ENCODE measurements at regions not wholly inside any gene's neighbourhood (a gene's known extent, or its start where the extent isn't known, plus 50 kb on each side); places are given as distances from the start of the nearest gene placed in this dataset.

DNA sequence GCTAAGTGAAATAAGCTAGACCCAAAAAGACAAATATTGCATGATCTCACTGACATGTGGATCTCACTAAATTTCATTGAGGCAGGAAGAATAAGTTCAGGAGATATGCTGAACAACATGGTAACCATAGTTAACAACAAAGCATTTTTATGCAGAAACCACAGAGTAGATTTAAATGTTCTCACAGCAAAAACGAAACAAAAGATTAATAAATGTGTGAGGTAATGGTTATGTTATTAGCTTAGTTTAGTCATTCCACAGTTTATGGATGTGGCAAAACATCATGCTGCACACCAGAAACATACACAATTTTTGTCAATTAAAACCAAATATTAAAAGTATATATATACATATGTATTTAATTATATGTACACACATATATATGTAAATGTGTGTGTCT lies 765.8 kb downstream of the SLITRK5 start:
- H3K9ac ChIP-seq: no peak overlapping the region
- no peaks in the 10 kb centered on the region for H3K79me2 ChIP-seq
- no peak overlapping the region for H3K4me3 ChIP-seq (ENCODE audit: low read depth, low read length)
- TF ChIP-seq, protein P1, sequence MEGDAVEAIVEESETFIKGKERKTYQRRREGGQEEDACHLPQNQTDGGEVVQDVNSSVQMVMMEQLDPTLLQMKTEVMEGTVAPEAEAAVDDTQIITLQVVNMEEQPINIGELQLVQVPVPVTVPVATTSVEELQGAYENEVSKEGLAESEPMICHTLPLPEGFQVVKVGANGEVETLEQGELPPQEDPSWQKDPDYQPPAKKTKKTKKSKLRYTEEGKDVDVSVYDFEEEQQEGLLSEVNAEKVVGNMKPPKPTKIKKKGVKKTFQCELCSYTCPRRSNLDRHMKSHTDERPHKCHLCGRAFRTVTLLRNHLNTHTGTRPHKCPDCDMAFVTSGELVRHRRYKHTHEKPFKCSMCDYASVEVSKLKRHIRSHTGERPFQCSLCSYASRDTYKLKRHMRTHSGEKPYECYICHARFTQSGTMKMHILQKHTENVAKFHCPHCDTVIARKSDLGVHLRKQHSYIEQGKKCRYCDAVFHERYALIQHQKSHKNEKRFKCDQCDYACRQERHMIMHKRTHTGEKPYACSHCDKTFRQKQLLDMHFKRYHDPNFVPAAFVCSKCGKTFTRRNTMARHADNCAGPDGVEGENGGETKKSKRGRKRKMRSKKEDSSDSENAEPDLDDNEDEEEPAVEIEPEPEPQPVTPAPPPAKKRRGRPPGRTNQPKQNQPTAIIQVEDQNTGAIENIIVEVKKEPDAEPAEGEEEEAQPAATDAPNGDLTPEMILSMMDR (IDR thresholded peaks at IDR 0.05): no peak
- H3K27ac ChIP-seq: no peak overlapping the region
- no peaks in the 10 kb centered on the region for H3K4me1 ChIP-seq
- no peak overlapping the region for H2AFZ ChIP-seq
- no peaks in the 10 kb centered on the region for H3K36me3 ChIP-seq (ENCODE audit: control insufficient read depth, insufficient read depth, low read length)
- H3K9me3 ChIP-seq (ENCODE audit: control insufficient read depth, low read length): no peaks in the 10 kb centered on the region
- H3K4me2 ChIP-seq (ENCODE audit: low read length): no peak overlapping the region
- H3K27me3 ChIP-seq (ENCODE audit: control insufficient read depth, insufficient read depth, low read length): no peaks in the 10 kb centered on the region

DNA sequence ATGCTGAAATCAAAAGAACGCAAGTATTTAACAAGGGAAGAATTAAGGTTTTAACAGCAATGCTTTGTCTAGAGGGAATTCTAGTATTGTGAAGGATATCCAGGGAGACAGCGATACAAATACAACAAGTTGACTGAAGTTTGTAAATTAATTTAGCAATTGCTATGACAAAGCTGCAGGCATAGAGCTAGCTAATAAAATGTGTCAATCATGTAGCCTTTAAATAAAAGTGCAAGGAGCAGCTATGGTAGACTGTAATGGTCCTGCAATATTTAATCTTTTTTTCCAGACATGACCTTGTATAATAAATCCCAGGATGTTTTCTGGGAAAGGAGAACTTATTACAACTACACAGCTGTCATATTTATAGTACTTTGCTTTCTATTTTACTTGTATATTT lies 779.3 kb downstream of the SLITRK5 start:
- H3K27ac ChIP-seq: no peak overlapping the region
- no peaks in the 10 kb centered on the region for H3K27me3 ChIP-seq (ENCODE audit: control insufficient read depth, insufficient read depth, low read length)
- H3K4me1 ChIP-seq: no peaks in the 10 kb centered on the region
- no peaks in the 10 kb centered on the region for H3K36me3 ChIP-seq (ENCODE audit: control insufficient read depth, insufficient read depth, low read length)
- no peaks in the 10 kb centered on the region for H3K79me2 ChIP-seq
- no peak overlapping the region for H3K4me3 ChIP-seq (ENCODE audit: low read depth, low read length)
- TF ChIP-seq, protein P1 (IDR thresholded peaks at IDR 0.05): no peak
- H3K9ac ChIP-seq: no peak overlapping the region
- H2AFZ ChIP-seq: no peak overlapping the region
- no peaks in the 10 kb centered on the region for H3K9me3 ChIP-seq (ENCODE audit: control insufficient read depth, low read length)
- H3K4me2 ChIP-seq (ENCODE audit: low read length): no peak overlapping the region

DNA sequence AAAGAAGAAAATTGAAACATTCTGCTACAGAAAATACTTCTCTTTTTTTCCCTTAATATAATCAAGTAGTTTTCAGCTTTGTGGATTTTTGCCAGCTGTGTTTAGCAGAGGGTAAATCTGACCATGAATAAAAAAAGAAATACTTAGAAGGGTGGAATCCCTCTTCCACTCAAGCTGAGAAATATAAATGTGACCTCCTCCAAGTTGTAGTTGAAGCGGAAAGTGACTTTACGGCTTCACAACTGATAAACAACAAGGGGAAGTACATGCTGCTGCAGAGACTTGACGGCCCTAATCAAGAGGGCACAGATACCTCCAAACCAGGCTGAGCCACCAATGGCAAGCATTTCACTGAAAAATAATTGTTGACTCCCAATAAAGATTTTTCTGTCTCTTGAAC lies 785.0 kb downstream of the SLITRK5 start:
- no peaks in the 10 kb centered on the region for H3K36me3 ChIP-seq (ENCODE audit: control insufficient read depth, insufficient read depth, low read length)
- no peaks in the 10 kb centered on the region for H3K9me3 ChIP-seq (ENCODE audit: control insufficient read depth, low read length)
- no peak overlapping the region for H3K4me2 ChIP-seq (ENCODE audit: low read length)
- no peak overlapping the region for H3K4me3 ChIP-seq (ENCODE audit: low read depth, low read length)
- H3K4me1 ChIP-seq: no peaks in the 10 kb centered on the region
- no peak overlapping the region for H2AFZ ChIP-seq
- no peaks in the 10 kb centered on the region for H3K27me3 ChIP-seq (ENCODE audit: control insufficient read depth, insufficient read depth, low read length)
- no peaks in the 10 kb centered on the region for H3K79me2 ChIP-seq
- H3K27ac ChIP-seq: no peak overlapping the region
- TF ChIP-seq, protein P1 (IDR thresholded peaks at IDR 0.05): no peak
- H3K9ac ChIP-seq: no peak overlapping the region

DNA sequence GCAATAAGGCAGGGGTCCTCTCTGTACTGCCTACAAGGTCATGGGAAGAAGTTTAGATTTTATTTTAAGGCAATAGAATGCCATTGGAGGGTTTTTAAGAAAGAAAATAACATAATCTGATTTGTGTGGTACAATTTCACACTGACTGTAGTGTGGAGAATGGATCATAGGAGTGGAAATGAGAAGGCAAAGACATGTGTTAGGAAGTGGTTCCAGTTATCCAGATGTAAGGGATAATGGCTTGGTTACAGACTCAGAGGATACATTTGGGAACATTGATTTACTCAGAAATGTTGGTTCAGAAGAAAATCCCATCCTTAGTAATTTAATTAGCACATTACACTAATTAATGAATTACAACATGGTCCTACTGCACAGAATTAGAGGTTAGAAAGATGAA lies 788.2 kb downstream of the SLITRK5 start:
- Histone ChIP-seq H3K4me3 (ENCODE audit: low read depth, low read length) (no peak overlapping the region), H2AFZ (no peak overlapping the region), H3K79me2 (no peaks in the 10 kb centered on the region), H3K36me3 (ENCODE audit: control insufficient read depth, insufficient read depth, low read length) (no peaks in the 10 kb centered on the region), H3K27me3 (ENCODE audit: control insufficient read depth, insufficient read depth, low read length) (no peaks in the 10 kb centered on the region), H3K4me1 (no peaks in the 10 kb centered on the region), H3K9me3 (ENCODE audit: control insufficient read depth, low read length) (no peaks in the 10 kb centered on the region), H3K4me2 (ENCODE audit: low read length) (no peak overlapping the region), H3K27ac (no peak overlapping the region), H3K9ac (no peak overlapping the region)
- TF ChIP-seq, protein P1 (IDR thresholded peaks at IDR 0.05): no peak

DNA sequence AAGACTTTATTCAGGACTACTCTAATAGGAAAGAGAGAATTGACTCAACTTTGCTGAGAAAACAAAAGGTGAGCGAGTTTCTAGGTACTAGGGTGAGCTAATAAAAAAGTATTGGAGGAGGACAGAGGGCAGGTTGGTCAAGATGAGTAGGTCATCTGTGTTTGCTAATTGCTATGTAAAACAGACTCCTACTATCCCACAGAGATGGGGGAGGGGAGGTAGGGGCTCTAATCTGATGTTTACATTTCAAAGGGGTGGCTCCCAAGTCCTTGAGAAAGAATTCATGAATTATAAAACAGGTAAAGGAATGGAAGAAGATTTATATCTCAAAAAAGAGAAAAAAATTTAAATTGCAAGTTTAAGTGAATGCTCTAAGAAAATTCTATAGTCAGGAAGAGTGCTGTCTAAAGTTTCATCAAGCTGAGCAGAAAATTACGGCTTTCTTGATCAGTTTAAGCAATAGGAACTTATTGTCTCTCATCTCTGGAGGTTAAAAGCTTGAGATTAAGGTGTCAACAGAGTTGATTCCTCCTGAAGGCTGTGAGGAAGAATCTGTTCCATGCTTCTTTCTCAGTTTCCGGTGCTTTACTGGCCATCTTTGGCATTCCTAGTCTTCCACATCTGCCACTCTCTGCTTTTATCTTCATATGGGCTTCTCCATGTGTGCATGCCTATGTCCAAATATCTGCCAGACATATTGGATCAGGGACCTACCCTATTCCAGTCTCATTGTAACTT lies 790.3 kb downstream of the SLITRK5 start:
- TF ChIP-seq, protein P1 (IDR thresholded peaks at IDR 0.05): no peak
- Histone ChIP-seq H3K9ac (no peak overlapping the region), H3K4me1 (no peaks in the 10 kb centered on the region), H2AFZ (no peak overlapping the region), H3K9me3 (ENCODE audit: control insufficient read depth, low read length) (no peaks in the 10 kb centered on the region), H3K36me3 (ENCODE audit: control insufficient read depth, insufficient read depth, low read length) (no peaks in the 10 kb centered on the region), H3K27ac (no peak overlapping the region), H3K79me2 (no peaks in the 10 kb centered on the region), H3K27me3 (ENCODE audit: control insufficient read depth, insufficient read depth, low read length) (no peaks in the 10 kb centered on the region), H3K4me3 (ENCODE audit: low read depth, low read length) (no peak overlapping the region), H3K4me2 (ENCODE audit: low read length) (no peak overlapping the region)

All from parathyroid adenoma (tissue), 2 donors.